ENCODE measurements at regions not wholly inside any gene's neighbourhood (a gene's known extent, or its start where the extent isn't known, plus 50 kb on each side); places are given as distances from the start of the nearest gene placed in this dataset.
A peak's percentile ranks its signal among the peaks of the same experiment; 100 is the strongest.

DNA sequence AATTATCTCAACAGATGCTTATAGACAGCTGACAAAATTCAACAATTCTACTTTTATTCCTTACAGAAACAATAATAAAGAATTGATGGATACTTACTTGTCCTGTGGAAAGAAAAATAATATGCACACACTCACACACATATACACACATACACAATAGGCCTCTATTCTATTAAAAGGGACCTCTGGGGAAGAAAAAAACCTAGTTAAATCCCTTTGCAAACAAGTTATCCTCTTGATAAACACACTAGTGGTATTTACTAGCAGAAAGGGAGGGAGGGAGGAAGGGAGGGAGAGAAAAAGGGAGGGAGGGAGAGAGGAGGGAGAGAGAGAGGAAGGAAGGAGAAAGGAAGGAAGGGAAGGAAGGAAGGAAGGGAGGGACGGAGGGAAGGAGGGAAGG, 486.4 kb downstream of the HINT1 start:
- in situ Hi-C loops (cut with HindIII; ENCODE audit: low sequenced_read_pairs) = no loop called here
- H3K4me3 ChIP-seq (ENCODE audit: low read depth, low read length) = no peak overlapping the region
- no peak for DNase-seq (ENCODE audit: low read depth, low spot score)

DNA sequence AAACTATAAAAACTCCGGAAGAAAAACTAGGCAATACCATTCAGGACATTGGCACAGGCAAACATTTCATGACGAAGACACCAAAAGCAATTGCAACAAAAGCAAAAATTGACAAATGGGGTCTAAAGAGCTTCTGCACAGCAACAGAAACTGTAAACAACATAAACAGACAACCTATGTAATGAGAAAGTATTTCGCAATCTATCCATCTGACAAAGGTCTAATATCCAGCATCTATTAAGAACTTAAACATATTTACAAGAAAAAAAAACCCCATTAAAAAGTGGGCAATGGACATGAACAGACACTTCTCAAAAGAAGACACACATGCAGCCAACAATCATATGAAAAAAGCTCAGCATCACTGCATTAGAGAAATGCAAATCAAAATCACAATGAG, 498.6 kb downstream of the HINT1 start:
- TF ChIP-seq, protein P1, sequence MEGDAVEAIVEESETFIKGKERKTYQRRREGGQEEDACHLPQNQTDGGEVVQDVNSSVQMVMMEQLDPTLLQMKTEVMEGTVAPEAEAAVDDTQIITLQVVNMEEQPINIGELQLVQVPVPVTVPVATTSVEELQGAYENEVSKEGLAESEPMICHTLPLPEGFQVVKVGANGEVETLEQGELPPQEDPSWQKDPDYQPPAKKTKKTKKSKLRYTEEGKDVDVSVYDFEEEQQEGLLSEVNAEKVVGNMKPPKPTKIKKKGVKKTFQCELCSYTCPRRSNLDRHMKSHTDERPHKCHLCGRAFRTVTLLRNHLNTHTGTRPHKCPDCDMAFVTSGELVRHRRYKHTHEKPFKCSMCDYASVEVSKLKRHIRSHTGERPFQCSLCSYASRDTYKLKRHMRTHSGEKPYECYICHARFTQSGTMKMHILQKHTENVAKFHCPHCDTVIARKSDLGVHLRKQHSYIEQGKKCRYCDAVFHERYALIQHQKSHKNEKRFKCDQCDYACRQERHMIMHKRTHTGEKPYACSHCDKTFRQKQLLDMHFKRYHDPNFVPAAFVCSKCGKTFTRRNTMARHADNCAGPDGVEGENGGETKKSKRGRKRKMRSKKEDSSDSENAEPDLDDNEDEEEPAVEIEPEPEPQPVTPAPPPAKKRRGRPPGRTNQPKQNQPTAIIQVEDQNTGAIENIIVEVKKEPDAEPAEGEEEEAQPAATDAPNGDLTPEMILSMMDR (IDR thresholded peaks at IDR 0.05; ENCODE audit: low read depth, low read length) = no peak
- no peak for DNase-seq (ENCODE audit: low read depth, low spot score)
- in situ Hi-C loops (cut with HindIII; ENCODE audit: low sequenced_read_pairs) = no loop called here

More for the DNA sequence above, 486.4 kb downstream of the HINT1 start:
- TF ChIP-seq, protein P1 (IDR thresholded peaks at IDR 0.05; ENCODE audit: low read depth, low read length) = no peak

DNA sequence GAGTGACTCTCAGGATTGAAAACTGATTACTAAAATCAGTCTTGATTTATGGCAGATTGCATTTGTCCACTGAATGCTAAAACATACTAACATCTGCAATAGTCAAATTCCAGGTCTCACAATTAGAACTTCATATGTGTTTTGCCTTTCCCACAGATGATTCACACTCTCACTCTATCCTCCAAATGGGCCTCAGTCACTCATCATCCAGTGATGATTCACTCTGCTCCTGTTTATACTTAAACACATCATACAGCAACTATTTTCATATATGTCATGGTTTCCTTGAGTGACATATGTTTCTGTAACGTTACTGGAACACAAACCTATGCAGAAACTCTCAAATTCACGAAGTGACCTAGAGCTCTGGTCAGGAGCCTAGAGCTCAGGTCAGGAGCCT, 512.9 kb downstream of the HINT1 start:
- in situ Hi-C loops (cut with HindIII; ENCODE audit: low sequenced_read_pairs) = no loop called here
- no peak overlapping the region for H3K4me3 ChIP-seq (ENCODE audit: low read depth, low read length)
- DNase-seq (ENCODE audit: low read depth, low spot score) = peak; percentile 77
- TF ChIP-seq, protein P1 (IDR thresholded peaks at IDR 0.05; ENCODE audit: low read depth, low read length) = no peak

More for the DNA sequence above, 498.6 kb downstream of the HINT1 start:
- no peak overlapping the region for H3K4me3 ChIP-seq (ENCODE audit: low read depth, low read length)

DNA sequence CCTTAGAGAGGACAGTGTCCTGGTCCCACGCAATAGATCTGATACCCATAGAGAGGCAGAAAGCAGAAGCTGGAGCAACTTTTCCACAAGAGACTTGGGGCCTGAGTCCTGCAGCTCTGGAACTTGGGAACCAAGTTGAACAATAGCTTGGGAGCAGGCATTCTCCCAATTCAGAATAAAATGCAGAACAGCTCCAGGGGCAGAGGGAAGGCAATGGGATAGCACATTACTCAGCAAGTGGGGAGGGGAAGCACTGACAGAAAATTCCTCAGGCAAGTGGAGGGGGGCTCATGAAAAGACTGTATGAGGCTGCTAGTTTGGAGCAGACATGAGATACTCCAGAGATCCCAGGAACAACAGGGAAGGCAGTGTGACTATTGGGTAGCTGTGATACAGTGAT, 513.6 kb downstream of the HINT1 start:
- in situ Hi-C loops (cut with HindIII; ENCODE audit: low sequenced_read_pairs) = no loop called here
- TF ChIP-seq, protein P1 (IDR thresholded peaks at IDR 0.05; ENCODE audit: low read depth, low read length) = no peak
- no peak for DNase-seq (ENCODE audit: low read depth, low spot score)
- H3K4me3 ChIP-seq (ENCODE audit: low read depth, low read length) = no peak overlapping the region

DNA sequence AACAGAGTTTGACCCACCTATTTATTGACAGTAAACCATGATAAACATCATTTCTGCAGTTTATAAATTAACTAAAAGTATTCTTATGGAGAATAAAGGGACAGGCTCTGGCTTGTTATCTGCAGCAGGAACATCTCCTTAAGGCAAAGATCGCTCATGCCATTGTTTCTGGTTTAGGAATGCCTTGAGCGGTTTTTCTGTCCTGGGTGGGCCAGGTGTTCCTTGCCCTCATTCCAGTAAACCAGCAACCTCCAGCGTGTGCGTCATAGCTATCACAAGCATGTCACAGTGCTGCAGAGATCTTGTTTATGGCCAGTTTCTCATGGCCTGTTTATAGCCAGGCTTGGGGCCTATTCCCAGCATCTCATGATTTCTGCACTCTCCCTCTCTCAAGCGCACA, 521.7 kb downstream of the HINT1 start:
- TF ChIP-seq, protein P1 (IDR thresholded peaks at IDR 0.05; ENCODE audit: low read depth, low read length) = no peak
- DNase-seq (ENCODE audit: low read depth, low spot score) = no peak
- no peak overlapping the region for H3K4me3 ChIP-seq (ENCODE audit: low read depth, low read length)
- in situ Hi-C loops (cut with HindIII; ENCODE audit: low sequenced_read_pairs) = no loop called here

DNA sequence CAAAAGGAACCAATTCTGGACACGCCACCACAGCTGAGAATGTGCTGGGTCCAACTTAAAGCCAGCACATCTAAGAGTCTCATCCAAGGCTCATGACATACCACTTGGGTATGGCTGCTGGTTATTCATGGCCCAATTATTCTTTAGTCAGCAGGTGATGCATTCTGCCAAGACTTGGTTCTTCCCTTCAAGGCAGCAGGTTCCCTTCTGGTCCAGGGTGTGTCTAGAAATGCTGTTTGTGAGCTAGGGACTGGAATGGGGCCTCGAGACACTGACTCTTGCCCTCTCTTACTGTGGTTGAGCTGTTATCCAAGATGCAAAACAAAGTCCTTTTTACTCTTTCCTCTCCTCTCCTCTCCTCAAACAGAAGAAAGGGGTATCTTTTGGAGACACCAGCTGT, 522.6 kb downstream of the HINT1 start:
- no peak overlapping the region for H3K4me3 ChIP-seq (ENCODE audit: low read depth, low read length)
- TF ChIP-seq, protein P1 (IDR thresholded peaks at IDR 0.05; ENCODE audit: low read depth, low read length) = no peak
- DNase-seq (ENCODE audit: low read depth, low spot score) = no peak
- in situ Hi-C loops (cut with HindIII; ENCODE audit: low sequenced_read_pairs) = no loop called here

DNA sequence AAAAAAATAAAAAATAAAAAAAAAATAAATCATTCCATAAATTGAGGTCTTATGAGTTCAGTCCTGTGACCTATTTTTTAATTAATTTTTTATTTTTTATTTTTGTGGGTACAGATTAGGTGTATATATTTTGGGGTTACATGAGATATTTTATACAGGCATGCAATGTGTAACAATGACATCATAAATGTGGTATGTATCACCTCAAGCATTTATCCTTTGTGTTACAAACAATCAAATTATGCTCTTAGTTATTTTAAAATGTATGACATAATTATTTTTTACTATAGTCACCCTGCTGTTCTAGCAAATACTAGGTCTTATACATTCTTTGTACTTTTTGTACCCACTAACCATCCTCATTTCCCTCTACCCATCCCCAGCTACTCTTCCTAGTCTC, 537.9 kb downstream of the HINT1 start:
- TF ChIP-seq, protein P1 (IDR thresholded peaks at IDR 0.05; ENCODE audit: low read depth, low read length) = no peak
- H3K4me3 ChIP-seq (ENCODE audit: low read depth, low read length) = no peak overlapping the region
- DNase-seq (ENCODE audit: low read depth, low spot score) = no peak
- in situ Hi-C loops (cut with HindIII; ENCODE audit: low sequenced_read_pairs) = no loop called here
